ENCODE measurements at regions not wholly inside any gene's neighbourhood (a gene's known extent, or its start where the extent isn't known, plus 50 kb on each side); places are given as distances from the start of the nearest gene placed in this dataset.

DNA sequence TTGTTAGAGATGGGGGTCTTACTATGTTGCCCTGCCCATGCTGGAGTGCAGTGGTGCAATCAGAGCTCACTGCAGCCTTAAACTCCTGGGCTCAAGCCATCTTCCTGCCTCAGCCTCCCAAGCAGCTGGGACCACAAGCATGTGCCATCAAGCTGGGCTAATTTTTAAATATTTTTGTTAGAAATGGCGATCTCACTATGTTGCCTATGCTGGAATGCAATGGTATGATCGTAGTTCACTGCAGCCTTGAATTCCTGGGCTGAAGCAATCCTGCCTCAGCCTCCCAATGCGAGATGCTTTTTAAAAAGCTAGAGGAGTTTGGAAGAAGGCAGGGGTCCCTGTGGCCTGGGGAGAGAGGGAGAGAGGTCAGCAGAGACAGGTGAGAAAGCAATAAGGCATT lies 600.1 kb upstream of the AUTS2 start:
- no peaks in the 10 kb centered on the region for H3K4me1 ChIP-seq (ENCODE audit: insufficient read depth, low read length)
- no peak overlapping the region for H3K4me2 ChIP-seq (ENCODE audit: insufficient read depth, low read length)
- H2AFZ ChIP-seq (ENCODE audit: low read depth, low read length), result no peak overlapping the region
- no peak overlapping the region for H3K4me3 ChIP-seq (ENCODE audit: low read depth in 1 of 2, low read length in 2 of 2)
- no peaks in the 10 kb centered on the region for H3K27me3 ChIP-seq (ENCODE audit: insufficient read depth, low read length, poor library complexity)
- DNase-seq, result no peak
- no peaks in the 10 kb centered on the region for H4K20me1 ChIP-seq (ENCODE audit: insufficient read depth, low read length)
- no peak for ATAC-seq (ENCODE audit: insufficient read depth, low read depth)
- no peaks in the 10 kb centered on the region for H3K79me2 ChIP-seq (ENCODE audit: insufficient read depth, low read length)
- H3K27ac ChIP-seq (ENCODE audit: low read length), result no peak overlapping the region
- H3K9me3 ChIP-seq (ENCODE audit: insufficient read depth, low read length, severe bottlenecking), result peaks cover 20% of the 10 kb centered on the region
- TF ChIP-seq, protein P1, sequence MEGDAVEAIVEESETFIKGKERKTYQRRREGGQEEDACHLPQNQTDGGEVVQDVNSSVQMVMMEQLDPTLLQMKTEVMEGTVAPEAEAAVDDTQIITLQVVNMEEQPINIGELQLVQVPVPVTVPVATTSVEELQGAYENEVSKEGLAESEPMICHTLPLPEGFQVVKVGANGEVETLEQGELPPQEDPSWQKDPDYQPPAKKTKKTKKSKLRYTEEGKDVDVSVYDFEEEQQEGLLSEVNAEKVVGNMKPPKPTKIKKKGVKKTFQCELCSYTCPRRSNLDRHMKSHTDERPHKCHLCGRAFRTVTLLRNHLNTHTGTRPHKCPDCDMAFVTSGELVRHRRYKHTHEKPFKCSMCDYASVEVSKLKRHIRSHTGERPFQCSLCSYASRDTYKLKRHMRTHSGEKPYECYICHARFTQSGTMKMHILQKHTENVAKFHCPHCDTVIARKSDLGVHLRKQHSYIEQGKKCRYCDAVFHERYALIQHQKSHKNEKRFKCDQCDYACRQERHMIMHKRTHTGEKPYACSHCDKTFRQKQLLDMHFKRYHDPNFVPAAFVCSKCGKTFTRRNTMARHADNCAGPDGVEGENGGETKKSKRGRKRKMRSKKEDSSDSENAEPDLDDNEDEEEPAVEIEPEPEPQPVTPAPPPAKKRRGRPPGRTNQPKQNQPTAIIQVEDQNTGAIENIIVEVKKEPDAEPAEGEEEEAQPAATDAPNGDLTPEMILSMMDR (IDR thresholded peaks at IDR 0.05; ENCODE audit: borderline replicate concordance, extremely low read depth, low read length, poor library complexity, severe bottlenecking), result no peak
- no peak for TF ChIP-seq EZH2 (IDR thresholded peaks at IDR 0.05; ENCODE audit: borderline replicate concordance, low read depth, low read length, severe bottlenecking)
- no peak overlapping the region for H3K9ac ChIP-seq (ENCODE audit: low read depth, low read length)
- H3K36me3 ChIP-seq (ENCODE audit: insufficient read depth, low read length), result no peaks in the 10 kb centered on the region

DNA sequence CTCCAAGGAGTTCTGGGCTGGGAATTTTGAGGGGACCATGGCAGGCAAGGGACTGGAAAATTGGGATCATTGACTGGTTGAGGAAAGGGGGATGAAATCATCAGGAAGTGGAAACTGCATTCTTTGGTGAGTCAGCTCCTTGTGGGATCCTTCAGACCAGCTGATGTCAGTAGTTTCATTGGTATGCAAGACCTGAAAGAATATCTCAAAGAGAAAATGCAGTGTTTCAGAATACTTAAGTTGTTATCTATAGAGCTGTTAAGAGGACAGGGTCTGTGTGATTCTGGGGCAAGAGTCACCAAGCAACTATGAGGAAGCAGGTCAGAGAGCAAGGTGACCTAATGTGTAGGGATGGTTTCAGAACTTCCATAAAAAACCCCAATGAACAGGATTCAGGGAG lies 595.9 kb upstream of the AUTS2 start:
- no peak overlapping the region for H2AFZ ChIP-seq (ENCODE audit: low read depth, low read length)
- no peak overlapping the region for H3K4me3 ChIP-seq (ENCODE audit: low read depth in 1 of 2, low read length in 2 of 2)
- no peaks in the 10 kb centered on the region for H3K27me3 ChIP-seq (ENCODE audit: insufficient read depth, low read length, poor library complexity)
- H4K20me1 ChIP-seq (ENCODE audit: insufficient read depth, low read length), result no peaks in the 10 kb centered on the region
- no peak overlapping the region for H3K4me2 ChIP-seq (ENCODE audit: insufficient read depth, low read length)
- no peak overlapping the region for H3K9ac ChIP-seq (ENCODE audit: low read depth, low read length)
- H3K79me2 ChIP-seq (ENCODE audit: insufficient read depth, low read length), result no peaks in the 10 kb centered on the region
- no peak for TF ChIP-seq EZH2 (IDR thresholded peaks at IDR 0.05; ENCODE audit: borderline replicate concordance, low read depth, low read length, severe bottlenecking)
- TF ChIP-seq, protein P1 (IDR thresholded peaks at IDR 0.05; ENCODE audit: borderline replicate concordance, extremely low read depth, low read length, poor library complexity, severe bottlenecking), result no peak
- ATAC-seq (ENCODE audit: insufficient read depth, low read depth) (no peak), DNase-seq (no peak)
- H3K36me3 ChIP-seq (ENCODE audit: insufficient read depth, low read length), result no peaks in the 10 kb centered on the region
- no peak overlapping the region for H3K27ac ChIP-seq (ENCODE audit: low read length)
- H3K9me3 ChIP-seq (ENCODE audit: insufficient read depth, low read length, severe bottlenecking), result peaks cover 20% of the 10 kb centered on the region
- no peaks in the 10 kb centered on the region for H3K4me1 ChIP-seq (ENCODE audit: insufficient read depth, low read length)

DNA sequence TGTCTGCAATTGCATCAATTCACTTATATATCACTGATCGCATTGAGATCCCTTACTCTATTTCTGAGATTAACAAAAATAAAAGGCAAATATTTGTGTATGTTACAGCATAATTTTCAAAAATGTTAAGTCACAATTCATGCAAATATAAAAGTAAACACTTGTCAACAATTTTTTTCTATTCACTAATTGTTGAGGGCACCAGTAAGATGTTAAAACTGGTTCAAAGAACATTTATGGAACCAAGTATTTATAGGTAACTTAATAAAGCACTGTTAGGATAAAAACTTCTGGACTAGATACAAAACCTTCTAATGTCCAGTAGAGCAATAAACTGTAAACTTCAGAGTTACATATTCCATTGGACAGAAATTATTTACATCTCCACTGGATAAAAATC lies 586.1 kb upstream of the AUTS2 start:
- Histone ChIP-seq H3K27ac (ENCODE audit: low read length) (no peak overlapping the region), H3K4me1 (ENCODE audit: insufficient read depth, low read length) (no peaks in the 10 kb centered on the region), H3K4me2 (ENCODE audit: insufficient read depth, low read length) (no peak overlapping the region), H3K36me3 (ENCODE audit: insufficient read depth, low read length) (no peaks in the 10 kb centered on the region), H3K9me3 (ENCODE audit: insufficient read depth, low read length, severe bottlenecking) (no peaks in the 10 kb centered on the region), H4K20me1 (ENCODE audit: insufficient read depth, low read length) (no peaks in the 10 kb centered on the region), H2AFZ (ENCODE audit: low read depth, low read length) (no peak overlapping the region), H3K4me3 (ENCODE audit: low read depth in 1 of 2, low read length in 2 of 2) (no peak overlapping the region), H3K79me2 (ENCODE audit: insufficient read depth, low read length) (no peaks in the 10 kb centered on the region), H3K27me3 (ENCODE audit: insufficient read depth, low read length, poor library complexity) (no peaks in the 10 kb centered on the region), H3K9ac (ENCODE audit: low read depth, low read length) (no peak overlapping the region)
- TF ChIP-seq, protein P1 (IDR thresholded peaks at IDR 0.05; ENCODE audit: borderline replicate concordance, extremely low read depth, low read length, poor library complexity, severe bottlenecking), result no peak
- no peak for TF ChIP-seq EZH2 (IDR thresholded peaks at IDR 0.05; ENCODE audit: borderline replicate concordance, low read depth, low read length, severe bottlenecking)
- ATAC-seq (ENCODE audit: insufficient read depth, low read depth) (no peak), DNase-seq (no peak)

DNA sequence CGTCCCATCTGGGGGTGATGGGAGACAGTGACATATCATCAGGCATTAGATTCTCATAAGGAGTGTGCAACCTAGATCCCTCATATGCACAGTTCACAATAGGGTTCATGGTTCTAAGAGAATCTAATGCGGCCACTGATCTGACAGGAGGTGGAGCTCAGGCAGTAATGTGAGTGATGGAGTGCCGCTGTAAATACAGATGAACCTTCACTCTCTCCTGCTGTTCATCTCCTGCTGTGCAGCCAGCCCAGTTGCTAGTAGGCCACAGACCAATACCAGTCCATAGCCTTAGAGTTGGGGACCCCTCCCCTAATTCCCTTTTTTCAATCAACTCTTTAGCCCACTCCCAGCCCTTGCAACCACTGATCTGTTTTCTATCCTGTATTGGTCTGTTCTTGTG lies 581.1 kb upstream of the AUTS2 start:
- H3K27ac ChIP-seq (ENCODE audit: low read length), result no peak overlapping the region
- peaks cover 4% of the 10 kb centered on the region for H3K9me3 ChIP-seq (ENCODE audit: insufficient read depth, low read length, severe bottlenecking)

More for the DNA sequence above, 581.1 kb upstream of the AUTS2 start:
- Histone ChIP-seq H3K9ac (ENCODE audit: low read depth, low read length) (no peak overlapping the region), H2AFZ (ENCODE audit: low read depth, low read length) (no peak overlapping the region), H3K27me3 (ENCODE audit: insufficient read depth, low read length, poor library complexity) (no peaks in the 10 kb centered on the region), H3K79me2 (ENCODE audit: insufficient read depth, low read length) (no peaks in the 10 kb centered on the region), H3K36me3 (ENCODE audit: insufficient read depth, low read length) (no peaks in the 10 kb centered on the region), H4K20me1 (ENCODE audit: insufficient read depth, low read length) (no peaks in the 10 kb centered on the region), H3K4me3 (ENCODE audit: low read depth in 1 of 2, low read length in 2 of 2) (no peak overlapping the region), H3K4me2 (ENCODE audit: insufficient read depth, low read length) (no peak overlapping the region), H3K4me1 (ENCODE audit: insufficient read depth, low read length) (no peaks in the 10 kb centered on the region)
- TF ChIP-seq, protein P1 (IDR thresholded peaks at IDR 0.05; ENCODE audit: borderline replicate concordance, extremely low read depth, low read length, poor library complexity, severe bottlenecking), result no peak
- TF ChIP-seq EZH2 (IDR thresholded peaks at IDR 0.05; ENCODE audit: borderline replicate concordance, low read depth, low read length, severe bottlenecking), result no peak
- no peak for ATAC-seq (ENCODE audit: insufficient read depth, low read depth)
- DNase-seq, result no peak

Measured in DND-41 (cell line).